A673 (cell line): ENCODE measurements at regions not wholly inside any gene's neighbourhood (a gene's known extent, or its start where the extent isn't known, plus 50 kb on each side); places are given as distances from the start of the nearest gene placed in this dataset.

Experiments
- BruUV-seq: library from RNA; stranded (reverse); fragments of 400-500 nt; replicated peaks from 2 replicates; lab custom pipeline; 2021; lab: Mats Ljungman, UMichigan
- CTCF ChIA-PET: fragments of 300-600 bp; sonication (Branson Sonifier 250); formaldehyde crosslinking; loops from one replicate; lab custom pipeline; 2022; ENCODE audit warnings: antibody characterized with exemption; lab: Charles Lee
- POLR2A ChIA-PET: fragments of 300-600 bp; sonication (Branson Sonifier 250); formaldehyde crosslinking; loops from one replicate; lab custom pipeline; 2022; ENCODE audit warnings: antibody characterized with exemption; ENCODE audit not compliant: low non-redundant PET; lab: Charles Lee
- DNase-seq: peaks from one replicate; pipeline ENCODE4 v3.0.0-alpha.2; 2015; ENCODE audit warnings: low spot score
- H3K27ac ChIP-seq: fragments of 200-600 bp; sonication (generic); 2 replicates; pipeline ENCODE4 v1.5.1; 2016; ENCODE audit warnings: mixed run types, low read depth, mild to moderate bottlenecking, mixed read lengths, antibody characterized with exemption, low read length; ENCODE audit not compliant: poor library complexity, severe bottlenecking
- H3K27me3 ChIP-seq: fragments of 200-600 bp; sonication (generic); replicated peaks from 2 replicates; pipeline ENCODE4 v1.6.1; 2017; ENCODE audit warnings: mixed run types, low read depth, mild to moderate bottlenecking, mixed read lengths, antibody characterized with exemption, low read length; ENCODE audit not compliant: insufficient read depth, poor library complexity
- H3K36me3 ChIP-seq: fragments of 200-600 bp; sonication (generic); 2 replicates; pipeline ENCODE4 v1.6.1; 2016; ENCODE audit warnings: mixed run types, mild to moderate bottlenecking, mixed read lengths, antibody characterized with exemption, low read length; ENCODE audit not compliant: insufficient read depth, poor library complexity, severe bottlenecking
- H3K4me1 ChIP-seq: fragments of 200-600 bp; sonication (generic); 2 replicates; pipeline ENCODE4 v1.6.1; 2017; ENCODE audit warnings: mixed run types, mild to moderate bottlenecking, mixed read lengths, antibody characterized with exemption, low read length; ENCODE audit not compliant: insufficient read depth, poor library complexity, severe bottlenecking
- H3K4me3 ChIP-seq: fragments of 200-600 bp; sonication (generic); 2 replicates; pipeline ENCODE4 v1.5.1; 2016; ENCODE audit warnings: low read depth, mixed run types, mild to moderate bottlenecking, mixed read lengths, low read length; ENCODE audit not compliant: poor library complexity, severe bottlenecking
- H3K9me3 ChIP-seq: fragments of 200-600 bp; sonication (generic); 2 replicates; pipeline ENCODE4 v1.6.1; 2016; ENCODE audit warnings: mixed run types, low read depth, mild to moderate bottlenecking, mixed read lengths, antibody characterized with exemption, low read length; ENCODE audit not compliant: poor library complexity, severe bottlenecking
- EZH2 ChIP-seq: fragments of 200-600 bp; sonication (generic); IDR thresholded peaks from 2 replicates; pipeline ENCODE4 v1.6.1; 2017; ENCODE audit warnings: borderline replicate concordance, low read depth, mild to moderate bottlenecking, mixed read lengths, antibody characterized with exemption, low read length; ENCODE audit not compliant: poor library complexity, severe bottlenecking
- intact Hi-C: fragments of 100-400 bp; cut with micrococcal nuclease; formaldehyde crosslinking; loops from one replicate; pipeline ENCODE4 v1.10.0; 2022; ENCODE audit not compliant: unreplicated experiment
- TF ChIP-seq, protein P1 (sequence below): fragments of 300-800, 200-600 bp; sonication (generic); conservative IDR thresholded peaks from 2 replicates; pipeline ENCODE4 v1.5.1; 2017; ENCODE audit warnings: low read depth, mild to moderate bottlenecking, antibody characterized with exemption, low read length, moderate library complexity, mixed read lengths

DNA sequence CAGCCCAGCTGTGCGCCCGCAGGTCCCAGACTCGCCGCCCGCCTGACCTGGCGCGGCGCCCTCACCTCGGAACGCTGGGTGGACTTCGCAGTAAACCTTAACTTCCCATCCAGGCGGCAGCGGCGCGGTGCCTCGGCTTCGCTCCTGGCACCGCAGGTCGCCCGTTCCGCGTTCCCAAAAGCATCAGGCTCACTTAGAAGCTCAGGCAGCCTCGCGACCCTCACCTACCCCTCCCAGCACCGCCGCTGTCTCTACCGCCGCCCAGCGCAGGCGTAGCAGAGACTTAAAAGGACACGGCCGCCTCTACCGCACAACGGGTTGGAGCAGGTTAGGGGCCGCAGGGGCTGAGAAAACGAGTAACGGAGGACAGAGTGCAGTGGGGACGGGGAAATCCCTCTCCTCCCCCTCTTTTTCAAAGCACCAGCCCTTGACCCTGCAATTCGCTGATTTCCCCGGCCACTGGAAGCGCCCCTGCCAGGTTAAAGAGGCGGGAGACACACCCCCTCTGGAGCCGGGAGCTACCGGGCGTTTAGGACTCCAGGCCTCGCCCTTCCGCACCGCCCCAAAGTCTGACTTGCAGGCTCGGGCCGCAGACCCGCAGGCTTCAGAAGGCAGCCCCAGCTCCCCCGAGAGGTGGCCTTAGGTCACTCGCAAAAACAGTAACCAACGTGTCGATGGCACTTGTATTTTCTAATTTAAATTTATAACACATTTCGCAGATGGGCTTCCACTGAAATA, 328.5 kb downstream of the FAM72C start:
- no peaks in the 10 kb centered on the region for H3K36me3 ChIP-seq
- POLR2A ChIA-PET = no interaction called here
- intact Hi-C loops = loop anchor here (10.0 kb wide), 1 partner anchor 61 kb away; no protein-coding TSS in a partner anchor
- no peak overlapping the region for H3K27ac ChIP-seq
- peaks cover 57% of the 10 kb centered on the region for H3K27me3 ChIP-seq
- H3K4me1 ChIP-seq = no peaks in the 10 kb centered on the region
- DNase-seq = no peak
- CTCF ChIA-PET = no interaction called here
- no peak overlapping the region for H3K4me3 ChIP-seq
- H3K9me3 ChIP-seq = no peaks in the 10 kb centered on the region
- BruUV-seq = no TSS peak
- TF ChIP-seq, protein P1, sequence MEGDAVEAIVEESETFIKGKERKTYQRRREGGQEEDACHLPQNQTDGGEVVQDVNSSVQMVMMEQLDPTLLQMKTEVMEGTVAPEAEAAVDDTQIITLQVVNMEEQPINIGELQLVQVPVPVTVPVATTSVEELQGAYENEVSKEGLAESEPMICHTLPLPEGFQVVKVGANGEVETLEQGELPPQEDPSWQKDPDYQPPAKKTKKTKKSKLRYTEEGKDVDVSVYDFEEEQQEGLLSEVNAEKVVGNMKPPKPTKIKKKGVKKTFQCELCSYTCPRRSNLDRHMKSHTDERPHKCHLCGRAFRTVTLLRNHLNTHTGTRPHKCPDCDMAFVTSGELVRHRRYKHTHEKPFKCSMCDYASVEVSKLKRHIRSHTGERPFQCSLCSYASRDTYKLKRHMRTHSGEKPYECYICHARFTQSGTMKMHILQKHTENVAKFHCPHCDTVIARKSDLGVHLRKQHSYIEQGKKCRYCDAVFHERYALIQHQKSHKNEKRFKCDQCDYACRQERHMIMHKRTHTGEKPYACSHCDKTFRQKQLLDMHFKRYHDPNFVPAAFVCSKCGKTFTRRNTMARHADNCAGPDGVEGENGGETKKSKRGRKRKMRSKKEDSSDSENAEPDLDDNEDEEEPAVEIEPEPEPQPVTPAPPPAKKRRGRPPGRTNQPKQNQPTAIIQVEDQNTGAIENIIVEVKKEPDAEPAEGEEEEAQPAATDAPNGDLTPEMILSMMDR = no peak
- peak; percentile 75 for TF ChIP-seq EZH2

DNA sequence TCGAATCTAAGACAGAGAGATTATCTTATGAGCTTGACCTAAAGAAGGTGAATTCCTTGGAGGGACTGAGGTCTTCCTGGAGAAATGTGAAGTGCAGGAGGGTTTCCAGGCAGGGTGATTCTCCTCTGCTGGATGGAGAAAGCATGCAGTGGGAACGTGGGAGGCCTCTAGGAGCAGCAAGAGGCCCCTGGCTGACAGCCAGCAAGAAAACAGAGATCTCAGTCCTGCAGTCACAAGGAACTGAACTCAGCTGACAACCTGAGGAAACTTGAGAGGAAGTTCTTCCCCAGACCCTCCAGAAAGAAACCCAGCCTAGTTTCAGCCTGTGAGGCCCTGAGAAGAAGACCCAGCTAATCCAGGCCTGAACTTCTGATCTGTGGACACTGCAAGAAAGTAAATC, 345.9 kb downstream of the FAM72C start:
- no TSS peak for BruUV-seq
- Histone ChIP-seq H3K27ac (no peak overlapping the region), H3K36me3 (no peaks in the 10 kb centered on the region), H3K27me3 (no peaks in the 10 kb centered on the region), H3K4me3 (no peak overlapping the region), H3K9me3 (no peaks in the 10 kb centered on the region), H3K4me1 (no peaks in the 10 kb centered on the region)
- ChIA-PET CTCF (no interaction called here), POLR2A (no interaction called here)
- no peak for DNase-seq
- TF ChIP-seq, protein P1 = no peak
- TF ChIP-seq EZH2 = no peak
- intact Hi-C loops = no loop called here

DNA sequence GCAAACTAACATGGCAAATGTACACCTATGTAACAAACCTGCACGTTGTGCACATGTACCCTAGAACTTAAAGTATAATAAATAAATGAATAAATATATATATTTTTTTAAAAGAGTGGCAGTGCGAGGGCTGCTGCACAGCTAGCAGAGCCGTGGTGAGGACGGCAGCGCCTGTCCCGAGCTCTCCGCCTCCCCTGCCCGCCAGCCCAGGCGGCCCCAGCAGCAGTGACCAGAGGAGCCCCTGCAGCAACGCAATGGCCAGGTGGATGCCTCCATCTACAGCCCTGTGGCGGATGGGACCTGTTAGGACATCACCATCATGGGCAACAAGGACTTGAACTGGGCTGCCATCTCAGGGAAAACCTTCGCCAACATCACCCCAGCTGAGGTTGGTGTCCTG, 351.9 kb downstream of the FAM72C start:
- BruUV-seq = no TSS peak
- Histone ChIP-seq H3K4me3 (no peak overlapping the region), H3K27me3 (peaks cover 5% of the 10 kb centered on the region), H3K9me3 (no peaks in the 10 kb centered on the region), H3K36me3 (no peaks in the 10 kb centered on the region), H3K4me1 (no peaks in the 10 kb centered on the region), H3K27ac (no peak overlapping the region)
- intact Hi-C loops = no loop called here
- ChIA-PET CTCF (no interaction called here), POLR2A (no interaction called here)
- DNase-seq = no peak
- TF ChIP-seq, protein P1 = no peak
- TF ChIP-seq EZH2 = no peak
